WTC11 (cell line): ENCODE measurements at regions not wholly inside any gene's neighbourhood (a gene's known extent, or its start where the extent isn't known, plus 50 kb on each side); places are given as distances from the start of the nearest gene placed in this dataset.

Source experiments
- ATAC-seq: fragments of 200-7000 bp; cut with Tn5 transposase; 2 replicates; pipeline ENCODE4 v1.10.0; 2021; ENCODE audit warnings: mild to moderate bottlenecking, moderate library complexity
- CTCF ChIA-PET: fragments of 300-600 bp; sonication (Branson Sonifier 250); formaldehyde crosslinking; loops from one replicate; lab custom pipeline; 2021; ENCODE audit warnings: antibody characterized with exemption; lab: Charles Lee
- POLR2A ChIA-PET: fragments of 350-600 bp; sonication (Branson Sonifier 250); formaldehyde crosslinking; loops from one replicate; lab custom pipeline; 2021; ENCODE audit warnings: antibody characterized with exemption; lab: Charles Lee
- DNase-seq: peaks from one replicate; pipeline ENCODE4 v3.0.0; 2021; ENCODE audit warnings: low spot score
- H3K27ac Mint-ChIP-seq: 2 replicates; pipeline ENCODE4 v1.8.0; 2021; ENCODE audit warnings: mixed read lengths
- H3K27me3 Mint-ChIP-seq: 2 replicates; pipeline ENCODE4 v1.8.0; 2021; ENCODE audit warnings: low read depth, mild to moderate bottlenecking, moderate library complexity, mixed read lengths
- H3K36me3 Mint-ChIP-seq: 2 replicates; pipeline ENCODE4 v1.8.0; 2021; ENCODE audit warnings: mixed read lengths
- H3K4me1 Mint-ChIP-seq: 2 replicates; pipeline ENCODE4 v1.8.0; 2022; ENCODE audit warnings: mixed read lengths
- H3K4me3 Mint-ChIP-seq: 2 replicates; pipeline ENCODE4 v1.8.0; 2021; ENCODE audit warnings: mild to moderate bottlenecking, moderate library complexity, mixed read lengths
- H3K9me3 Mint-ChIP-seq: 2 replicates; pipeline ENCODE4 v1.8.0; 2021; ENCODE audit warnings: mixed read lengths
- GRHL2 ChIP-seq: fragments of 250-450 bp; sonication (Bioruptor Pico); IDR thresholded peaks from 2 replicates; pipeline ENCODE4 v1.8.0; 2022; ENCODE audit warnings: mild to moderate bottlenecking, moderate library complexity; ENCODE audit not compliant: insufficient replicate concordance, severe bottlenecking
- MYBL2 ChIP-seq: sonication (generic); formaldehyde crosslinking; IDR thresholded peaks from 2 replicates; pipeline ENCODE4 v1.8.1; 2023; ENCODE audit warnings: mild to moderate bottlenecking, moderate library complexity, missing genetic modification reagents
- NFYB ChIP-seq: sonication (generic); formaldehyde crosslinking; conservative IDR thresholded peaks from 2 replicates; pipeline ENCODE4 v1.8.0; 2022; ENCODE audit warnings: low read depth, missing genetic modification reagents
- SMAD4 ChIP-seq: sonication (generic); formaldehyde crosslinking; IDR thresholded peaks from 2 replicates; pipeline ENCODE4 v1.8.0; 2022; ENCODE audit warnings: mild to moderate bottlenecking, missing genetic modification reagents
- TF ChIP-seq, protein P1 (sequence below): fragments of 250-450 bp; sonication (Bioruptor Pico); IDR thresholded peaks from 2 replicates; pipeline ENCODE4 v1.9.0; 2021; ENCODE audit warnings: mild to moderate bottlenecking
- TF ChIP-seq, protein P2 (sequence below): sonication (generic); formaldehyde crosslinking; IDR thresholded peaks from 2 replicates; pipeline ENCODE4 v1.8.1; 2022; ENCODE audit warnings: mild to moderate bottlenecking, moderate library complexity, missing genetic modification reagents
- TF ChIP-seq, protein P3 (sequence below): sonication (generic); formaldehyde crosslinking; IDR thresholded peaks from 2 replicates; pipeline ENCODE4 v1.8.1; 2022; ENCODE audit warnings: low read depth, mild to moderate bottlenecking, moderate library complexity, missing genetic modification reagents, borderline replicate concordance
- TF ChIP-seq, protein P4 (sequence below): fragments of 250-450 bp; sonication (Bioruptor Pico); IDR thresholded peaks from 2 replicates; pipeline ENCODE4 v1.9.0; 2021; ENCODE audit warnings: mild to moderate bottlenecking, borderline replicate concordance
- TF ChIP-seq, protein P5 (sequence below): sonication (generic); formaldehyde crosslinking; IDR thresholded peaks from 2 replicates; pipeline ENCODE4 v1.8.0; 2023; ENCODE audit warnings: missing genetic modification reagents, mild to moderate bottlenecking, borderline replicate concordance
- TF ChIP-seq, protein P6 (sequence below): fragments of 200-600 bp; IDR thresholded peaks from 2 replicates; pipeline ENCODE4 v1.8.0; 2022; ENCODE audit warnings: antibody characterized with exemption
- TF ChIP-seq, protein P7 (sequence below): sonication (generic); formaldehyde crosslinking; conservative IDR thresholded peaks from 2 replicates; pipeline ENCODE4 v1.8.1; 2023; ENCODE audit warnings: mild to moderate bottlenecking, low read depth, missing genetic modification reagents, moderate library complexity
- TF ChIP-seq, protein P8 (sequence below): sonication (generic); formaldehyde crosslinking; conservative IDR thresholded peaks from 2 replicates; pipeline ENCODE4 v1.8.1; 2022; ENCODE audit warnings: mild to moderate bottlenecking, missing genetic modification reagents

DNA sequence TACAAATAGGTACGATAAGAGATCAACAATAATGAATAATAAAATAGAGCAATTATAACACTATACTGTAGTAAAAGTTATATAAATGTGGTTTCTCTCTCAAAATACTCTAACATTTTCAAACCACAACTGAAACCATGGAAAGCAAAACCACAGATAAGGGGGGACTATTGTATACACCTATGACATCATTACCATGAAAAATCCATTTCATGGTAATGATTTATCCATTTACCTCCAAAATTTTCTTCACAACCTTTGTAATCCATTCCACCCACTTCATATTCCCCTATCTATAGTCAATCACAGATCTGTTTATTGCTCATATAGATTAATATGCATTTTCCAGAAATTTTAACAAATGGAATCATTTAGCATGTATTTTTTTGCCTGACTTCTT is 163.9 kb upstream of the G2E3 start:
- ATAC-seq, result no peak
- Mint-ChIP-seq H3K27ac (no peak overlapping the region), H3K4me3 (no peak overlapping the region), H3K27me3 (no peaks in the 10 kb centered on the region), H3K4me1 (peaks cover 4% of the 10 kb centered on the region; the same call in 1 of the 2 replicates), H3K9me3 (no peaks in the 10 kb centered on the region), H3K36me3 (no peaks in the 10 kb centered on the region)
- ChIA-PET CTCF (interaction anchor here (1.0 kb wide), 1 partner anchor 124 kb away, joined by 3 read pairs; no protein-coding TSS in a partner anchor), POLR2A (no interaction called here)
- DNase-seq, result no peak
- TF ChIP-seq, protein P1, sequence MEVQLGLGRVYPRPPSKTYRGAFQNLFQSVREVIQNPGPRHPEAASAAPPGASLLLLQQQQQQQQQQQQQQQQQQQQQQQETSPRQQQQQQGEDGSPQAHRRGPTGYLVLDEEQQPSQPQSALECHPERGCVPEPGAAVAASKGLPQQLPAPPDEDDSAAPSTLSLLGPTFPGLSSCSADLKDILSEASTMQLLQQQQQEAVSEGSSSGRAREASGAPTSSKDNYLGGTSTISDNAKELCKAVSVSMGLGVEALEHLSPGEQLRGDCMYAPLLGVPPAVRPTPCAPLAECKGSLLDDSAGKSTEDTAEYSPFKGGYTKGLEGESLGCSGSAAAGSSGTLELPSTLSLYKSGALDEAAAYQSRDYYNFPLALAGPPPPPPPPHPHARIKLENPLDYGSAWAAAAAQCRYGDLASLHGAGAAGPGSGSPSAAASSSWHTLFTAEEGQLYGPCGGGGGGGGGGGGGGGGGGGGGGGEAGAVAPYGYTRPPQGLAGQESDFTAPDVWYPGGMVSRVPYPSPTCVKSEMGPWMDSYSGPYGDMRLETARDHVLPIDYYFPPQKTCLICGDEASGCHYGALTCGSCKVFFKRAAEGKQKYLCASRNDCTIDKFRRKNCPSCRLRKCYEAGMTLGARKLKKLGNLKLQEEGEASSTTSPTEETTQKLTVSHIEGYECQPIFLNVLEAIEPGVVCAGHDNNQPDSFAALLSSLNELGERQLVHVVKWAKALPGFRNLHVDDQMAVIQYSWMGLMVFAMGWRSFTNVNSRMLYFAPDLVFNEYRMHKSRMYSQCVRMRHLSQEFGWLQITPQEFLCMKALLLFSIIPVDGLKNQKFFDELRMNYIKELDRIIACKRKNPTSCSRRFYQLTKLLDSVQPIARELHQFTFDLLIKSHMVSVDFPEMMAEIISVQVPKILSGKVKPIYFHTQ (CRISPR knock-in tag), result no peak
- TF ChIP-seq SMAD4 (no peak), NFYB (no peak), MYBL2 (CRISPR knock-in tag) (no peak), GRHL2 (CRISPR knock-in tag) (no peak)
- TF ChIP-seq, protein P2, sequence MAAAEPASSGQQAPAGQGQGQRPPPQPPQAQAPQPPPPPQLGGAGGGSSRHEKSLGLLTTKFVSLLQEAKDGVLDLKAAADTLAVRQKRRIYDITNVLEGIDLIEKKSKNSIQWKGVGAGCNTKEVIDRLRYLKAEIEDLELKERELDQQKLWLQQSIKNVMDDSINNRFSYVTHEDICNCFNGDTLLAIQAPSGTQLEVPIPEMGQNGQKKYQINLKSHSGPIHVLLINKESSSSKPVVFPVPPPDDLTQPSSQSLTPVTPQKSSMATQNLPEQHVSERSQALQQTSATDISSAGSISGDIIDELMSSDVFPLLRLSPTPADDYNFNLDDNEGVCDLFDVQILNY (CRISPR knock-in tag), result no peak
- TF ChIP-seq, protein P3, sequence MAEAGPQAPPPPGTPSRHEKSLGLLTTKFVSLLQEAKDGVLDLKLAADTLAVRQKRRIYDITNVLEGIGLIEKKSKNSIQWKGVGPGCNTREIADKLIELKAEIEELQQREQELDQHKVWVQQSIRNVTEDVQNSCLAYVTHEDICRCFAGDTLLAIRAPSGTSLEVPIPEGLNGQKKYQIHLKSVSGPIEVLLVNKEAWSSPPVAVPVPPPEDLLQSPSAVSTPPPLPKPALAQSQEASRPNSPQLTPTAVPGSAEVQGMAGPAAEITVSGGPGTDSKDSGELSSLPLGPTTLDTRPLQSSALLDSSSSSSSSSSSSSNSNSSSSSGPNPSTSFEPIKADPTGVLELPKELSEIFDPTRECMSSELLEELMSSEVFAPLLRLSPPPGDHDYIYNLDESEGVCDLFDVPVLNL (CRISPR knock-in tag), result no peak
- TF ChIP-seq, protein P4, sequence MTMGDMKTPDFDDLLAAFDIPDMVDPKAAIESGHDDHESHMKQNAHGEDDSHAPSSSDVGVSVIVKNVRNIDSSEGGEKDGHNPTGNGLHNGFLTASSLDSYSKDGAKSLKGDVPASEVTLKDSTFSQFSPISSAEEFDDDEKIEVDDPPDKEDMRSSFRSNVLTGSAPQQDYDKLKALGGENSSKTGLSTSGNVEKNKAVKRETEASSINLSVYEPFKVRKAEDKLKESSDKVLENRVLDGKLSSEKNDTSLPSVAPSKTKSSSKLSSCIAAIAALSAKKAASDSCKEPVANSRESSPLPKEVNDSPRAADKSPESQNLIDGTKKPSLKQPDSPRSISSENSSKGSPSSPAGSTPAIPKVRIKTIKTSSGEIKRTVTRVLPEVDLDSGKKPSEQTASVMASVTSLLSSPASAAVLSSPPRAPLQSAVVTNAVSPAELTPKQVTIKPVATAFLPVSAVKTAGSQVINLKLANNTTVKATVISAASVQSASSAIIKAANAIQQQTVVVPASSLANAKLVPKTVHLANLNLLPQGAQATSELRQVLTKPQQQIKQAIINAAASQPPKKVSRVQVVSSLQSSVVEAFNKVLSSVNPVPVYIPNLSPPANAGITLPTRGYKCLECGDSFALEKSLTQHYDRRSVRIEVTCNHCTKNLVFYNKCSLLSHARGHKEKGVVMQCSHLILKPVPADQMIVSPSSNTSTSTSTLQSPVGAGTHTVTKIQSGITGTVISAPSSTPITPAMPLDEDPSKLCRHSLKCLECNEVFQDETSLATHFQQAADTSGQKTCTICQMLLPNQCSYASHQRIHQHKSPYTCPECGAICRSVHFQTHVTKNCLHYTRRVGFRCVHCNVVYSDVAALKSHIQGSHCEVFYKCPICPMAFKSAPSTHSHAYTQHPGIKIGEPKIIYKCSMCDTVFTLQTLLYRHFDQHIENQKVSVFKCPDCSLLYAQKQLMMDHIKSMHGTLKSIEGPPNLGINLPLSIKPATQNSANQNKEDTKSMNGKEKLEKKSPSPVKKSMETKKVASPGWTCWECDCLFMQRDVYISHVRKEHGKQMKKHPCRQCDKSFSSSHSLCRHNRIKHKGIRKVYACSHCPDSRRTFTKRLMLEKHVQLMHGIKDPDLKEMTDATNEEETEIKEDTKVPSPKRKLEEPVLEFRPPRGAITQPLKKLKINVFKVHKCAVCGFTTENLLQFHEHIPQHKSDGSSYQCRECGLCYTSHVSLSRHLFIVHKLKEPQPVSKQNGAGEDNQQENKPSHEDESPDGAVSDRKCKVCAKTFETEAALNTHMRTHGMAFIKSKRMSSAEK (CRISPR knock-in tag), result no peak
- TF ChIP-seq, protein P5, sequence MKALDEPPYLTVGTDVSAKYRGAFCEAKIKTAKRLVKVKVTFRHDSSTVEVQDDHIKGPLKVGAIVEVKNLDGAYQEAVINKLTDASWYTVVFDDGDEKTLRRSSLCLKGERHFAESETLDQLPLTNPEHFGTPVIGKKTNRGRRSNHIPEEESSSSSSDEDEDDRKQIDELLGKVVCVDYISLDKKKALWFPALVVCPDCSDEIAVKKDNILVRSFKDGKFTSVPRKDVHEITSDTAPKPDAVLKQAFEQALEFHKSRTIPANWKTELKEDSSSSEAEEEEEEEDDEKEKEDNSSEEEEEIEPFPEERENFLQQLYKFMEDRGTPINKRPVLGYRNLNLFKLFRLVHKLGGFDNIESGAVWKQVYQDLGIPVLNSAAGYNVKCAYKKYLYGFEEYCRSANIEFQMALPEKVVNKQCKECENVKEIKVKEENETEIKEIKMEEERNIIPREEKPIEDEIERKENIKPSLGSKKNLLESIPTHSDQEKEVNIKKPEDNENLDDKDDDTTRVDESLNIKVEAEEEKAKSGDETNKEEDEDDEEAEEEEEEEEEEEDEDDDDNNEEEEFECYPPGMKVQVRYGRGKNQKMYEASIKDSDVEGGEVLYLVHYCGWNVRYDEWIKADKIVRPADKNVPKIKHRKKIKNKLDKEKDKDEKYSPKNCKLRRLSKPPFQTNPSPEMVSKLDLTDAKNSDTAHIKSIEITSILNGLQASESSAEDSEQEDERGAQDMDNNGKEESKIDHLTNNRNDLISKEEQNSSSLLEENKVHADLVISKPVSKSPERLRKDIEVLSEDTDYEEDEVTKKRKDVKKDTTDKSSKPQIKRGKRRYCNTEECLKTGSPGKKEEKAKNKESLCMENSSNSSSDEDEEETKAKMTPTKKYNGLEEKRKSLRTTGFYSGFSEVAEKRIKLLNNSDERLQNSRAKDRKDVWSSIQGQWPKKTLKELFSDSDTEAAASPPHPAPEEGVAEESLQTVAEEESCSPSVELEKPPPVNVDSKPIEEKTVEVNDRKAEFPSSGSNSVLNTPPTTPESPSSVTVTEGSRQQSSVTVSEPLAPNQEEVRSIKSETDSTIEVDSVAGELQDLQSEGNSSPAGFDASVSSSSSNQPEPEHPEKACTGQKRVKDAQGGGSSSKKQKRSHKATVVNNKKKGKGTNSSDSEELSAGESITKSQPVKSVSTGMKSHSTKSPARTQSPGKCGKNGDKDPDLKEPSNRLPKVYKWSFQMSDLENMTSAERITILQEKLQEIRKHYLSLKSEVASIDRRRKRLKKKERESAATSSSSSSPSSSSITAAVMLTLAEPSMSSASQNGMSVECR (CRISPR knock-in tag), result no peak
- TF ChIP-seq, protein P6, sequence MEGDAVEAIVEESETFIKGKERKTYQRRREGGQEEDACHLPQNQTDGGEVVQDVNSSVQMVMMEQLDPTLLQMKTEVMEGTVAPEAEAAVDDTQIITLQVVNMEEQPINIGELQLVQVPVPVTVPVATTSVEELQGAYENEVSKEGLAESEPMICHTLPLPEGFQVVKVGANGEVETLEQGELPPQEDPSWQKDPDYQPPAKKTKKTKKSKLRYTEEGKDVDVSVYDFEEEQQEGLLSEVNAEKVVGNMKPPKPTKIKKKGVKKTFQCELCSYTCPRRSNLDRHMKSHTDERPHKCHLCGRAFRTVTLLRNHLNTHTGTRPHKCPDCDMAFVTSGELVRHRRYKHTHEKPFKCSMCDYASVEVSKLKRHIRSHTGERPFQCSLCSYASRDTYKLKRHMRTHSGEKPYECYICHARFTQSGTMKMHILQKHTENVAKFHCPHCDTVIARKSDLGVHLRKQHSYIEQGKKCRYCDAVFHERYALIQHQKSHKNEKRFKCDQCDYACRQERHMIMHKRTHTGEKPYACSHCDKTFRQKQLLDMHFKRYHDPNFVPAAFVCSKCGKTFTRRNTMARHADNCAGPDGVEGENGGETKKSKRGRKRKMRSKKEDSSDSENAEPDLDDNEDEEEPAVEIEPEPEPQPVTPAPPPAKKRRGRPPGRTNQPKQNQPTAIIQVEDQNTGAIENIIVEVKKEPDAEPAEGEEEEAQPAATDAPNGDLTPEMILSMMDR, result no peak
- TF ChIP-seq, protein P7, sequence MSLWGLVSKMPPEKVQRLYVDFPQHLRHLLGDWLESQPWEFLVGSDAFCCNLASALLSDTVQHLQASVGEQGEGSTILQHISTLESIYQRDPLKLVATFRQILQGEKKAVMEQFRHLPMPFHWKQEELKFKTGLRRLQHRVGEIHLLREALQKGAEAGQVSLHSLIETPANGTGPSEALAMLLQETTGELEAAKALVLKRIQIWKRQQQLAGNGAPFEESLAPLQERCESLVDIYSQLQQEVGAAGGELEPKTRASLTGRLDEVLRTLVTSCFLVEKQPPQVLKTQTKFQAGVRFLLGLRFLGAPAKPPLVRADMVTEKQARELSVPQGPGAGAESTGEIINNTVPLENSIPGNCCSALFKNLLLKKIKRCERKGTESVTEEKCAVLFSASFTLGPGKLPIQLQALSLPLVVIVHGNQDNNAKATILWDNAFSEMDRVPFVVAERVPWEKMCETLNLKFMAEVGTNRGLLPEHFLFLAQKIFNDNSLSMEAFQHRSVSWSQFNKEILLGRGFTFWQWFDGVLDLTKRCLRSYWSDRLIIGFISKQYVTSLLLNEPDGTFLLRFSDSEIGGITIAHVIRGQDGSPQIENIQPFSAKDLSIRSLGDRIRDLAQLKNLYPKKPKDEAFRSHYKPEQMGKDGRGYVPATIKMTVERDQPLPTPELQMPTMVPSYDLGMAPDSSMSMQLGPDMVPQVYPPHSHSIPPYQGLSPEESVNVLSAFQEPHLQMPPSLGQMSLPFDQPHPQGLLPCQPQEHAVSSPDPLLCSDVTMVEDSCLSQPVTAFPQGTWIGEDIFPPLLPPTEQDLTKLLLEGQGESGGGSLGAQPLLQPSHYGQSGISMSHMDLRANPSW (CRISPR knock-in tag), result no peak
- TF ChIP-seq, protein P8, sequence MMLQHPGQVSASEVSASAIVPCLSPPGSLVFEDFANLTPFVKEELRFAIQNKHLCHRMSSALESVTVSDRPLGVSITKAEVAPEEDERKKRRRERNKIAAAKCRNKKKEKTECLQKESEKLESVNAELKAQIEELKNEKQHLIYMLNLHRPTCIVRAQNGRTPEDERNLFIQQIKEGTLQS (CRISPR knock-in tag), result no peak
